ENCODE measurements at regions not wholly inside any gene's neighbourhood (a gene's known extent, or its start where the extent isn't known, plus 50 kb on each side); places are given as distances from the start of the nearest gene placed in this dataset.

DNA sequence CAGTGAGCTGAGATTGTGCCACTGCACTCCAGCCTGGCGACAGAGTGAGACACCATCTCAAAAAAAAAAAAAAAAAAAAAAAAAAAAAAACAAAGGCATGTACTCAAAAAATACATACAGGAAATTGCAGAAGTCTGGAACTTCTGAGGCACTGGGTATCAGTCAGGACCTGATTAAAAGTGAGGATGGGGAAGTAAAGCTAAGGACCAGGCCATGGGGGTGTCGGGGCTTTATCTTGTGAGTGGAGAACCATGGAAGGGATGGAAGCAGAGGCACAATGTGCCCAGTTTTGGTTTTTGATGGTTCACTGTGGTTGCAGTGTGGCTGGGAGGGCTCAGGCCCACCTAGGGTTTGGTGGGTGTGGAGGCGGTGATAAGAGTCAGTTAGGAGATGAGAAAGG, 212.7 kb upstream of the PIK3R1 start:
- Mint-ChIP-seq H3K27ac (no peak overlapping the region), H3K27me3 (ENCODE audit: low read depth) (no peaks in the 10 kb centered on the region; the same call in 1 of the 2 replicates), H3K36me3 (ENCODE audit: insufficient read depth in 1 of 3, low read depth in 3 of 3) (no peaks in the 10 kb centered on the region; a peak in 1 of 7 replicates), H3K4me1 (no peaks in the 10 kb centered on the region), H3K9me3 (peaks cover 0 to 2% of the 10 kb centered on the region in 2 experiments; a peak in 2 of 5 replicates), H3K4me3 (no peak overlapping the region)
- Histone ChIP-seq H3K27ac (ENCODE audit: insufficient read length, low read depth, low read length) (no peak overlapping the region), H3K4ac (ENCODE audit: low read depth, low read length) (no peak overlapping the region), H3K23ac (ENCODE audit: insufficient read length, low read depth, low read length) (no peak overlapping the region), H3K18ac (ENCODE audit: insufficient read length, low read depth, low read length) (no peak overlapping the region), H2BK12ac (ENCODE audit: insufficient read length, low read depth, low read length) (no peak overlapping the region), H2BK5ac (ENCODE audit: insufficient read length, low read length) (no peak overlapping the region), H2BK15ac (ENCODE audit: low read depth, low read length) (no peak overlapping the region), H2AFZ (ENCODE audit: low read length) (no peak overlapping the region), H3K23me2 (ENCODE audit: insufficient read length, low read depth, low read length, poor library complexity, severe bottlenecking) (no peaks in the 10 kb centered on the region), H2BK20ac (ENCODE audit: low read depth, low read length, poor library complexity, severe bottlenecking) (no peak overlapping the region), H3K79me1 (ENCODE audit: insufficient read depth, low read depth, low read length, poor library complexity, severe bottlenecking) (no peaks in the 10 kb centered on the region), H3K56ac (ENCODE audit: insufficient read length, low read depth, low read length) (no peak overlapping the region), H3K27me3 (ENCODE audit: insufficient read depth, low read length) (no peaks in the 10 kb centered on the region), H4K20me1 (ENCODE audit: control insufficient read depth, insufficient read depth, insufficient read length) (no peaks in the 10 kb centered on the region), H3T11ph (ENCODE audit: low read length) (no peak overlapping the region), H3K4me1 (ENCODE audit: insufficient read depth, low read length) (no peaks in the 10 kb centered on the region), H3K4me2 (ENCODE audit: insufficient read depth, insufficient read length, low read length) (no peak overlapping the region), H2BK120ac (ENCODE audit: low read depth, low read length, poor library complexity, severe bottlenecking) (no peak overlapping the region), H2AK5ac (ENCODE audit: insufficient read length, low read length) (no peak overlapping the region), H4K8ac (replicated peaks; ENCODE audit: insufficient read length, low read depth, low read length) (no peak overlapping the region), H4K91ac (ENCODE audit: insufficient read length, low read depth, low read length) (no peak overlapping the region), H3K9ac (ENCODE audit: extremely low read depth, insufficient read length, low read length) (no peak overlapping the region), H3K14ac (ENCODE audit: insufficient read depth, low read length) (no peak overlapping the region), H3K9me3 (ENCODE audit: control insufficient read depth, low read depth, low read length) (no peaks in the 10 kb centered on the region), H4K5ac (ENCODE audit: insufficient read length, low read depth, low read length) (no peak overlapping the region), H3K79me2 (ENCODE audit: insufficient read depth, low read length) (no peaks in the 10 kb centered on the region)
- no peak for TF ChIP-seq CTCF (conservative IDR thresholded peaks at IDR 0.05)
- no CpG with 5 or more reads among the region's 3 CpGs for WGBS (ENCODE audit: extremely low coverage, insufficient read length, low lambda C conversion rate)
- DNase-seq: no peak
